T-helper 1 cell treated with Interleukin-12 subunit alpha and Interleukin-12 subunit beta and Interleukin-4 antibody, amounts not matched to agents 30 ng/mL and 1 ng/mL, for 36 hours (primary cell): ENCODE measurements at regions not wholly inside any gene's neighbourhood (a gene's known extent, or its start where the extent isn't known, plus 50 kb on each side); places are given as distances from the start of the nearest gene placed in this dataset.
"Not testable (repeated sequence)": the region's sequence is repeated elsewhere in the genome, so short reads cannot be mapped to it uniquely, and the experiment has no call there.

Source experiments
- intact Hi-C: fragments of 100-400 bp; cut with micrococcal nuclease; formaldehyde crosslinking; loops from one replicate; pipeline ENCODE4 v1.15.1; 2024

- intact Hi-C loops = no loop called here
These were observed 101.1 kb downstream of the KIF4B start for GRCh38 chr5:155114655-155115054.

GRCh38 chr5:155116456-155117251, 103.1 kb downstream of the KIF4B start:
- intact Hi-C loops = no loop called here

GRCh38 chr5:155125551-155126095, 112.1 kb downstream of the KIF4B start:
- intact Hi-C loops = no loop called here

- intact Hi-C loops = no loop called here
These were observed 113.0 kb downstream of the KIF4B start for GRCh38 chr5:155126573-155126972.

- intact Hi-C loops = no loop called here
These were observed 114.0 kb downstream of the KIF4B start for GRCh38 chr5:155127552-155127951.

GRCh38 chr5:155128786-155129512, 115.4 kb downstream of the KIF4B start:
- intact Hi-C loops = no loop called here

- intact Hi-C loops = no loop called here
These were observed 115.9 kb downstream of the KIF4B start for GRCh38 chr5:155129513-155129880.

- intact Hi-C loops = no loop called here
These were observed 120.6 kb downstream of the KIF4B start for GRCh38 chr5:155134130-155134529.

GRCh38 chr5:155136216-155136850, 122.8 kb downstream of the KIF4B start:
- intact Hi-C loops = no loop called here

GRCh38 chr5:155137683-155138082, 124.1 kb downstream of the KIF4B start:
- intact Hi-C loops = no loop called here

- intact Hi-C loops = no loop called here
These were observed 127.1 kb downstream of the KIF4B start for GRCh38 chr5:155140646-155141045.

GRCh38 chr5:155144956-155145355, 131.4 kb downstream of the KIF4B start:
- intact Hi-C loops = loop anchor here (5.0 kb wide), 3 partner anchors 173 to 493 kb away; no protein-coding TSS in a partner anchor

- intact Hi-C loops = loop anchor here (5.0 kb wide), 3 partner anchors 175 to 495 kb away; no protein-coding TSS in a partner anchor
These were observed 133.7 kb downstream of the KIF4B start for GRCh38 chr5:155147222-155147621.

GRCh38 chr5:155148694-155149093, 135.1 kb downstream of the KIF4B start:
- intact Hi-C loops = loop anchor here (5.0 kb wide), 3 partner anchors 176 to 496 kb away; no protein-coding TSS in a partner anchor

- intact Hi-C loops = no loop called here
These were observed 136.5 kb downstream of the KIF4B start for GRCh38 chr5:155150012-155150411.

GRCh38 chr5:155154973-155155372, 141.4 kb downstream of the KIF4B start:
- intact Hi-C loops = no loop called here

- intact Hi-C loops = not testable (repeated sequence)
These were observed 149.5 kb downstream of the KIF4B start for GRCh38 chr5:155163084-155163483.

- intact Hi-C loops = no loop called here
These were observed 154.2 kb downstream of the KIF4B start for GRCh38 chr5:155167736-155168135.

GRCh38 chr5:155181542-155181941, 168.0 kb downstream of the KIF4B start:
- intact Hi-C loops = no loop called here

GRCh38 chr5:155189476-155189875, 175.9 kb downstream of the KIF4B start:
- intact Hi-C loops = no loop called here

- intact Hi-C loops = no loop called here
These were observed 176.4 kb downstream of the KIF4B start for GRCh38 chr5:155189981-155190380.

GRCh38 chr5:155193029-155193428, 179.5 kb downstream of the KIF4B start:
- intact Hi-C loops = no loop called here
